C4-2B (cell line): ENCODE measurements at regions not wholly inside any gene's neighbourhood (a gene's known extent, or its start where the extent isn't known, plus 50 kb on each side); places are given as distances from the start of the nearest gene placed in this dataset.

Experiments
- ZFX ChIP-seq: fragments of 450-650 bp; IDR thresholded peaks from 2 replicates; pipeline ENCODE4 v1.6.1; 2017
- TF ChIP-seq, protein P1 (sequence below): fragments of 450-650 bp; conservative IDR thresholded peaks from 2 replicates; pipeline ENCODE4 v1.5.1; 2017; ENCODE audit warnings: mild to moderate bottlenecking

DNA sequence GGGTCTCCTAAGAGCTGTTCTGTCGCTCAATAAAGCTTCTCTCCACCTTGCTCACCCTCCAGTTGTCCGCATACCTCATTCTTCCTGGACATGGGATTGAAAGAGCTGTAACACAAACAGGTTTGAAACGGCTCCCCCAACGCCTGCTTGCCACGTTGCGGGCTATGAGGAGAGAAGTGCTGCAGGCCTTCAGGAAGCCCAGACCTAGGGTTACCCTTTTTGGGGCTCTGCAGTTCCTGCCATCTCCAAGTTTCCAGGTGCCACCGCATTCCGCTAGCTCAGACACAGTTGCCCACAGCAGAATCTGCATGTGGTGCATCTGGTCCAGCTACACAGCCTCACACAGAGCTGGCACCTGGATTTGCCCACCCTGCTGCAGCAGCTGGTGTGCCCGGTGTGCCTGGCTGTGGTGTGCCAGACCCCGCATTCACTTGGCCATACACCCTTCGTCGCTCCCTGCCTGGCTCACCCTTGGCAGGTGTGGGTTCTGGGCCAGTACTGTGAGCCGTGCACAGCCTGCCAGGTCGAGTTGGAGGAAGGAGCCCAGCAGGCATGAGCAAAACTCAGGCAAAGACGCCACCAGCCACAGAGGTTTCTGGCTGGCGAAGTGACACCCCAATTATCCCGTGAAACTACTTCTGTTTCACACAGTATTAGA lies 253.2 kb upstream of the SEMA3A start:
- TF ChIP-seq, protein P1, sequence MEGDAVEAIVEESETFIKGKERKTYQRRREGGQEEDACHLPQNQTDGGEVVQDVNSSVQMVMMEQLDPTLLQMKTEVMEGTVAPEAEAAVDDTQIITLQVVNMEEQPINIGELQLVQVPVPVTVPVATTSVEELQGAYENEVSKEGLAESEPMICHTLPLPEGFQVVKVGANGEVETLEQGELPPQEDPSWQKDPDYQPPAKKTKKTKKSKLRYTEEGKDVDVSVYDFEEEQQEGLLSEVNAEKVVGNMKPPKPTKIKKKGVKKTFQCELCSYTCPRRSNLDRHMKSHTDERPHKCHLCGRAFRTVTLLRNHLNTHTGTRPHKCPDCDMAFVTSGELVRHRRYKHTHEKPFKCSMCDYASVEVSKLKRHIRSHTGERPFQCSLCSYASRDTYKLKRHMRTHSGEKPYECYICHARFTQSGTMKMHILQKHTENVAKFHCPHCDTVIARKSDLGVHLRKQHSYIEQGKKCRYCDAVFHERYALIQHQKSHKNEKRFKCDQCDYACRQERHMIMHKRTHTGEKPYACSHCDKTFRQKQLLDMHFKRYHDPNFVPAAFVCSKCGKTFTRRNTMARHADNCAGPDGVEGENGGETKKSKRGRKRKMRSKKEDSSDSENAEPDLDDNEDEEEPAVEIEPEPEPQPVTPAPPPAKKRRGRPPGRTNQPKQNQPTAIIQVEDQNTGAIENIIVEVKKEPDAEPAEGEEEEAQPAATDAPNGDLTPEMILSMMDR, result no peak
- no peak for TF ChIP-seq ZFX
